ENCODE measurements at regions not wholly inside any gene's neighbourhood (a gene's known extent, or its start where the extent isn't known, plus 50 kb on each side); places are given as distances from the start of the nearest gene placed in this dataset.

GRCh38 chr3:64343689-64344430 is 118.6 kb upstream of the PRICKLE2 start:
- no peak for TF ChIP-seq EZH2 (IDR thresholded peaks at IDR 0.05; ENCODE audit: insufficient read depth, poor library complexity, severe bottlenecking)
- no peak for TF ChIP-seq EZH2phosphoT487 (IDR thresholded peaks at IDR 0.05; ENCODE audit: insufficient read depth, low read depth)

Measured in GM23248 (cell line).